ENCODE measurements at regions not wholly inside any gene's neighbourhood (a gene's known extent, or its start where the extent isn't known, plus 50 kb on each side); places are given as distances from the start of the nearest gene placed in this dataset.

DNA sequence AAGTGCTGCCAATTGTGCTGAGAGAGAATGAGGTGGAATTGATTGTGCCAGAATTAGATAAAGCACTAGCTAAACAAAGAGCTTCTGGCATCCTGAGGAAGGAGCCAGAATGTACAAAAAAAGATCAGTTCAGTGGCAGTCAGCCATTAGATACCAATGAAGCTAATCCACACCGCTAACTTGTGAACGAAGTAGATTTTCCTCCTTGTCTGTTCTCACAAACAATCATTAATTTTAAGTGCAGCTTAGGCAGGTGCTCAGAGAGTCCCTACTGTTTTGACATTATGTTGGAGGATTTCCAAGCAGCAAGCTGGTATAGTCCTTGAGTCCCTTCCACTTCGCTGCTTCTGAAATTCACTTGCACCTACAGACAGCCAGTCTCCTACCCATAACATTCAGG lies 617.4 kb downstream of the CENPC start:
- TF ChIP-seq ETV6 (CRISPR knock-in tag; conservative IDR thresholded peaks at IDR 0.05) (no peak), NR2C2 (CRISPR knock-in tag; IDR thresholded peaks at IDR 0.05; ENCODE audit: borderline replicate concordance) (no peak), AKAP8 (CRISPR knock-in tag; IDR thresholded peaks at IDR 0.05) (no peak), ZNF282 (IDR thresholded peaks at IDR 0.05; ENCODE audit: partially characterized antibody) (no peak), RBM22 (optimal IDR thresholded peaks at IDR 0.05; ENCODE audit: low read length) (no peak), POLR2A (IDR thresholded peaks at IDR 0.05; ENCODE audit: insufficient read depth in 1 of 2, low read depth in 2 of 2, low read length in 2 of 2) (no peak), RAD51 (IDR thresholded peaks at IDR 0.05; ENCODE audit: borderline replicate concordance) (no peak), ZFX (CRISPR knock-in tag; IDR thresholded peaks at IDR 0.05; ENCODE audit: low read depth) (no peak)
- TF ChIP-seq, protein P1, sequence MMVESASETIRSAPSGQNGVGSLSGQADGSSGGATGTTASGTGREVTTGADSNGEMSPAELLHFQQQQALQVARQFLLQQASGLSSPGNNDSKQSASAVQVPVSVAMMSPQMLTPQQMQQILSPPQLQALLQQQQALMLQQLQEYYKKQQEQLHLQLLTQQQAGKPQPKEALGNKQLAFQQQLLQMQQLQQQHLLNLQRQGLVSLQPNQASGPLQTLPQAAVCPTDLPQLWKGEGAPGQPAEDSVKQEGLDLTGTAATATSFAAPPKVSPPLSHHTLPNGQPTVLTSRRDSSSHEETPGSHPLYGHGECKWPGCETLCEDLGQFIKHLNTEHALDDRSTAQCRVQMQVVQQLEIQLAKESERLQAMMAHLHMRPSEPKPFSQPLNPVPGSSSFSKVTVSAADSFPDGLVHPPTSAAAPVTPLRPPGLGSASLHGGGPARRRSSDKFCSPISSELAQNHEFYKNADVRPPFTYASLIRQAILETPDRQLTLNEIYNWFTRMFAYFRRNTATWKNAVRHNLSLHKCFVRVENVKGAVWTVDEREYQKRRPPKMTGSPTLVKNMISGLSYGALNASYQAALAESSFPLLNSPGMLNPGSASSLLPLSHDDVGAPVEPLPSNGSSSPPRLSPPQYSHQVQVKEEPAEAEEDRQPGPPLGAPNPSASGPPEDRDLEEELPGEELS (CRISPR knock-in tag; IDR thresholded peaks at IDR 0.05) = no peak
- TF ChIP-seq, protein P2, sequence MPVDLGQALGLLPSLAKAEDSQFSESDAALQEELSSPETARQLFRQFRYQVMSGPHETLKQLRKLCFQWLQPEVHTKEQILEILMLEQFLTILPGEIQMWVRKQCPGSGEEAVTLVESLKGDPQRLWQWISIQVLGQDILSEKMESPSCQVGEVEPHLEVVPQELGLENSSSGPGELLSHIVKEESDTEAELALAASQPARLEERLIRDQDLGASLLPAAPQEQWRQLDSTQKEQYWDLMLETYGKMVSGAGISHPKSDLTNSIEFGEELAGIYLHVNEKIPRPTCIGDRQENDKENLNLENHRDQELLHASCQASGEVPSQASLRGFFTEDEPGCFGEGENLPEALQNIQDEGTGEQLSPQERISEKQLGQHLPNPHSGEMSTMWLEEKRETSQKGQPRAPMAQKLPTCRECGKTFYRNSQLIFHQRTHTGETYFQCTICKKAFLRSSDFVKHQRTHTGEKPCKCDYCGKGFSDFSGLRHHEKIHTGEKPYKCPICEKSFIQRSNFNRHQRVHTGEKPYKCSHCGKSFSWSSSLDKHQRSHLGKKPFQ (CRISPR knock-in tag; IDR thresholded peaks at IDR 0.05; ENCODE audit: insufficient replicate concordance) = no peak
- TF ChIP-seq, protein P3, sequence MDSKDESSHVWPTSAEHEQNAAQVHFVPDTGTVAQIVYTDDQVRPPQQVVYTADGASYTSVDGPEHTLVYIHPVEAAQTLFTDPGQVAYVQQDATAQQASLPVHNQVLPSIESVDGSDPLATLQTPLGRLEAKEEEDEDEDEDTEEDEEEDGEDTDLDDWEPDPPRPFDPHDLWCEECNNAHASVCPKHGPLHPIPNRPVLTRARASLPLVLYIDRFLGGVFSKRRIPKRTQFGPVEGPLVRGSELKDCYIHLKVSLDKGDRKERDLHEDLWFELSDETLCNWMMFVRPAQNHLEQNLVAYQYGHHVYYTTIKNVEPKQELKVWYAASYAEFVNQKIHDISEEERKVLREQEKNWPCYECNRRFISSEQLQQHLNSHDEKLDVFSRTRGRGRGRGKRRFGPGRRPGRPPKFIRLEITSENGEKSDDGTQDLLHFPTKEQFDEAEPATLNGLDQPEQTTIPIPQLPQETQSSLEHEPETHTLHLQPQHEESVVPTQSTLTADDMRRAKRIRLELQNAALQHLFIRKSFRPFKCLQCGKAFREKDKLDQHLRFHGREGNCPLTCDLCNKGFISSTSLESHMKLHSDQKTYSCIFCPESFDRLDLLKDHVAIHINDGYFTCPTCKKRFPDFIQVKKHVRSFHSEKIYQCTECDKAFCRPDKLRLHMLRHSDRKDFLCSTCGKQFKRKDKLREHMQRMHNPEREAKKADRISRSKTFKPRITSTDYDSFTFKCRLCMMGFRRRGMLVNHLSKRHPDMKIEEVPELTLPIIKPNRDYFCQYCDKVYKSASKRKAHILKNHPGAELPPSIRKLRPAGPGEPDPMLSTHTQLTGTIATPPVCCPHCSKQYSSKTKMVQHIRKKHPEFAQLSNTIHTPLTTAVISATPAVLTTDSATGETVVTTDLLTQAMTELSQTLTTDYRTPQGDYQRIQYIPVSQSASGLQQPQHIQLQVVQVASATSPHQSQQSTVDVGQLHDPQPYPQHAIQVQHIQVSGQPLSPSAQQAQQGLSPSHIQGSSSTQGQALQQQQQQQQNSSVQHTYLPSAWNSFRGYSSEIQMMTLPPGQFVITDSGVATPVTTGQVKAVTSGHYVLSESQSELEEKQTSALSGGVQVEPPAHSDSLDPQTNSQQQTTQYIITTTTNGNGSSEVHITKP (CRISPR knock-in tag; IDR thresholded peaks at IDR 0.05; ENCODE audit: low read depth) = no peak
- TF ChIP-seq, protein P4, sequence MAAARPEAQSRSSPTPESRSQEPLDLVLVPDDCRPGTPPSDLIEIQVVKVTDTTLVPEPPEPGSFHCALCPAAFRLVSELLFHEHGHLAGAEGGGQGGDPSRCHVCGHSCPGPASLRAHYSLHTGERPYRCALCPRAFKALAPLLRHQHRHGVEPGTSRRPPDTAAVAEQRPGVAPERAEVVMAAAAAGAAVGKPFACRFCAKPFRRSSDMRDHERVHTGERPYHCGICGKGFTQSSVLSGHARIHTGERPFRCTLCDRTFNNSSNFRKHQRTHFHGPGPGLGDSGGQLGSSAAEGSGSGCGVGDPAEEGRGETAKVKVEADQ (CRISPR knock-in tag; IDR thresholded peaks at IDR 0.05; ENCODE audit: borderline replicate concordance) = no peak

All from HepG2 (cell line).